CD4-positive, alpha-beta T cell treated with Interleukin-17A for 4 hours (primary cell): ENCODE measurements at regions not wholly inside any gene's neighbourhood (a gene's known extent, or its start where the extent isn't known, plus 50 kb on each side); places are given as distances from the start of the nearest gene placed in this dataset.

Source experiments
- DNase-seq: peaks from one replicate; pipeline ENCODE4 v3.0.0-alpha.2; 2020; ENCODE audit warnings: mixed read lengths

GRCh38 chr2:137729305-137729704 is 235.0 kb upstream of the HNMT start:
- no peak for DNase-seq

DNA sequence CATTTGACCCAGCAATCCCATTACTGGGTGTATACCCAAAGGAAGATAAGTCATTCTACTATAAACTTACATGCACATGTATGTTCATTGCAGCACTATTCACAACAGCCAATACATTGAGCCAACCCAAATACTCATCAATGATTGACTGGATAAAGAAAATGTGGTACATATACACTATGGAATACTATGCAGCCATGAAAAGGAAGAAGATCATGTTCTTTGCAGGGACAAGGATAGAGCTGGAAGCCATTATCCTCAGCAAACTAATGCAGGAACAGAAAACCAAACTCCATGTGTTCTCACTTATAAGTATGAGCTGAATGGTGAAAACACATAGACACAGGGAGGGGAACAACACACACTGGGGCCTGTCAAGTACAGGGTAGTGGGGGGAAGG is 226.7 kb upstream of the HNMT start:
- no peak for DNase-seq

- no peak for DNase-seq
Observed at GRCh38 chr2:137741784-137742362, 222.4 kb upstream of the HNMT start.

DNA sequence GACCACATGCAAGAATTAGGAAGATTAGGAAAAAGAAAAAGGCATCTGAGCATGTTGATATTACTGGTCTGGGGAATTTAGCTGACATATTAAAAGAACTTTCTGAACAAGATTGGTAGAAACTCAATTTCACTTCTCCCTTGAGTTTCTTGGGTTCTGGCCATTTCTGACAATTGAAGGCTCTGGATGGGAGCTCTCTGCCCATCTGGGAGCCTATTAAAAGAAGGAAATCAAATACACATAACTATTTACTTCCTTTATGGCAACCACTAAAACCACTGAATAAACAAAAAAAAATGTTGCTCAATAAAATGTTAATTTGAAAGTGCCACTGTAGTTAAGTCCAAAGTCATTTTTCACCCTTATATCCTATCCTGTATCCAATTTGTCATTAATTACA is 216.8 kb upstream of the HNMT start:
- DNase-seq, result no peak

- DNase-seq, result no peak
Observed at GRCh38 chr2:137748533-137748932, 215.7 kb upstream of the HNMT start.

DNA sequence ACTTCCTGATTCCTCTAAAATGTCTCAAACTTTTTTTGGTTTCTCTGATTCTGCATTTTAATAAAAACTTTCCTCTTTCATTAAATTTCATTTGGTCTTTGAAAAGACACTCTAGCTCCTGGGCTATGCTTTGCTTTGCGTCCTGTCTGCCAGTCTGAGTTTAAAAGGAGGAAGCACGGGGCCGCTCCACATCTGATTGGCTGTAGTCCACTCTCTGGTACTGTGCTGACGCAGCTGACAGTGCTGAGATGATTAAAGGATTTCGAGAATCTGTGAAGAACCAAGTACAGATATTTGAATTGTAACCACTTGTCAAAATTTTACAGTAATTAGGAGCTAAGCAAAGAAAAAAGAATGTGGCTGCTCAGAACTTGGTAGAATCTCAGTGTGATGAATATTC is 199.6 kb upstream of the HNMT start:
- no peak for DNase-seq

DNA sequence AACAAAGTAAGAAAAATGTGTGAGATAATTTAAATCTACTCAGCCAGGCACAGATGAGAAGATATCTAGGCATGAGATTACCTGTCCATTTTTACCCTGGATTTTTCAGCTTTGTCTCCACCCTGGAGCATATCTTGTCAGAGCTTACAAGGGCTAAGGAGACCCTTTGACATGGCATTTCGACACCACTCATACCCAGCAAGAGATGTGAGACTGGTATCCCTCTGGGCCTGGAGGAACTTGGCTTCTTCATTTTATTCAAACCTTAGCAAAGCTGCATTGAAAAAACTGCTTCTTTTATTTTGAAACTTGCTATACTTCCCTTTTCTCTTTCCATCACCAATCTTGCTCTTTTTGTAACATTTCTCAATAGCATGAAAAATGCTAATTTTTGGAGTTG is 194.9 kb upstream of the HNMT start:
- no peak for DNase-seq

DNA sequence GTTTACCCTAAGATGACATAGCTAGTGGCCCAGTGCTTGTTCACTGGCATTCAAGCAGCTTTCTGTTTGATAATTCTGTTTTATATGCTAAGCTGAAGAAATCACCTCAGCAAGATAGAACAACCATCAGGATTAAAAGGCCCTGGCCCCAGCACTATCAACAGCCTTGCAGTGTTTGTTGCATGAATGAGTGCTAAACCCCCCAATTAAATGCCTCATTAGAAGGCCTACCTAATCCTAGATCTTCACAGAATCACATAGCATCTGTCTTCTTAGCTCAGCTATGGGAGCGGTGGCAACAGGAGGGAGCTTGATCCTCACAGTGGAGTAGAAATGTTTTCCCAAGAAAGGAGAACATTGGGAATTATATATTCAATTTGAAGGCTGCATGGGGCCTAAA is 194.1 kb upstream of the HNMT start:
- no peak for DNase-seq

GRCh38 chr2:137771064-137771463 is 193.2 kb upstream of the HNMT start:
- no peak for DNase-seq

GRCh38 chr2:137772451-137772850 is 191.8 kb upstream of the HNMT start:
- DNase-seq, result no peak

- DNase-seq, result no peak
Observed at GRCh38 chr2:137775529-137775928, 188.7 kb upstream of the HNMT start.

GRCh38 chr2:137776697-137777096 is 187.6 kb upstream of the HNMT start:
- DNase-seq, result no peak

DNA sequence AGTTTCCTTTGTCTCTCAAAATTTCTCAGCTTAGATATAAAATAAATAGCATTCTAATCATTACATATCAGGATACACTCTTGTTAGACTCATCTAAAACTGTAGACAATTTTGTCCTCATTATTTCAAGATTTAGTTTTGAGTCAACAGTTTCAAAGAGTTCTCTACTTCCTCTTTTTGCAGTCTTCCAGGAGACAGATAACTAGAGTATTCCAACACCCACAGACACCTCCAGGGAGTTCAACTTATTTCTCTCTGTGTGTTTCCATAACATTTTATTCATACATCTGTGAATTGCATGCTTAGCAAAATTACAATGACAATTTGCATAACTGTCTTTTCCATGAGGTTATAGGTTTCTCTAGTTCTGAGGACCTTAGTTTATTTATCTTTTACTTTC is 166.6 kb upstream of the HNMT start:
- DNase-seq, result no peak

GRCh38 chr2:137799600-137799999 is 164.7 kb upstream of the HNMT start:
- DNase-seq, result no peak

DNA sequence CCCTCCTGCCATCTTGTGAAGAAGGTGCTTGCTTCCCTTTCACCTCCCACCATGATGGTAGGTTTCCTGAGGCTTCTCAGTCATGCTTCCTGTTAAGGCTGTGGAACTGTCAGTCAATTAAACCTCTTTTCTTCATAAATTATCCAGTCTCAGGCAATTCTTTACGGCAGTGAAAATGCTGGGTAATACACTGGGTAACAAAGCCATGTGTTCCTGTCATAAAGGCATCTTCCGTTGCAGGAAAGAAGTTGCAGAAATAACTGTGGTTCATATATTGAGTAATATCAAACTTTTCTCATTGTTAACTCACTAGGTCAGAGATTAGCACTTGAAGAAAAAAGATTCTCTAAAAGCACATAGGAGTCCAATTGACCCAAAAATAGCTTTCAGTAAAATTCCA is 163.9 kb upstream of the HNMT start:
- DNase-seq, result no peak

DNA sequence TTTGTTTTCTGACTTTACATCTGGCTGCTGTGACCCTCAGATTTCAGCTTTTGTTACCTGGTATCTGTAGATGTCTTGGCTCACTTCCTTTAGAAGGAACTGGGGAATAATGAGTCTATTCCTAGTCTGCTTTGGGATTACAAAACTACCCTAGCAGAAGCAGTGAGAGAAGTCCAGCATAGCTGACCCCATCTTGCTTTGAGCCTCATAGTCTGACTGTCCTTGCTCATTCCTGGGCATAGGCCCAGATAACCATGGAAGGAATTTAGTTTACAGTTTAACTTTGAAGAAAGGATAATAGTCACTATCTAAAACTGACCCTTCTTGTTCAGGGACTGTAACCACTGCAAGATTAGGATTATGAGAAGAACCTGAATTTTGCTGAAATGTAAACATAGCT is 163.0 kb upstream of the HNMT start:
- no peak for DNase-seq

- no peak for DNase-seq
Observed at GRCh38 chr2:137802038-137802437, 162.2 kb upstream of the HNMT start.

DNA sequence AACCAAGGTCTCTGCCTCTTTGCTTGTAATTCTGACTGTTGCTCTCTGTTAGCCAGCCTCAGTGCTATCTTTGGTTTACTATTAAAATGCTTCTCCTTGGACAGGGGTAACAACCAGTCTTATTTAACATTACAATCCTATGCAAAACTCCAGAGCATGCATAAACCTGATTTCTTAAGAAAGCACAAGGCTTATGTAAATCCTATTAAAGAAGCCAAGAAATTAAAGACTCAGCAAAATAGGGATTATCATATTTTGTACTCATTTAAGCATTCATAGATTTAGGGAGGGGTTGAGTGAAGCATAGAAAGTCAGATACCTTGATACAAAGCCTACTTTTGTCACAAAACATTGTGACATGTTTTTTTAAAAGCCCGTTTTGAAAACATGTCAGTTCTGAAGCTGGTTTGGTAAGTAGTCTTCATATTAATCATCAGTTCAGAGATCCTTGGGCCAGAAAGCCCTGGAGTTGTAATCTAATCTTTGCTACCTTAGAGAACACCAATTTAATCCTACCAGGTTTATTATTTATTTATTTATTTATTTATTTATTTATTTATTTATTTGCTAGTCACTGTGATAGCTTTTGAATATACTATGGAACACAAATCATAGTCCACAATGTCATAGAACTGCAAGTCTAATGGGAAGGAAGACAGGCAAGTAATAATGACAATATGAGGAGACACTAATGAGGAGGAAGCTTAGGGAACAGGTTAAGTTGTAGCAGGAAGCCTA is 158.0 kb upstream of the HNMT start:
- no peak for DNase-seq

DNA sequence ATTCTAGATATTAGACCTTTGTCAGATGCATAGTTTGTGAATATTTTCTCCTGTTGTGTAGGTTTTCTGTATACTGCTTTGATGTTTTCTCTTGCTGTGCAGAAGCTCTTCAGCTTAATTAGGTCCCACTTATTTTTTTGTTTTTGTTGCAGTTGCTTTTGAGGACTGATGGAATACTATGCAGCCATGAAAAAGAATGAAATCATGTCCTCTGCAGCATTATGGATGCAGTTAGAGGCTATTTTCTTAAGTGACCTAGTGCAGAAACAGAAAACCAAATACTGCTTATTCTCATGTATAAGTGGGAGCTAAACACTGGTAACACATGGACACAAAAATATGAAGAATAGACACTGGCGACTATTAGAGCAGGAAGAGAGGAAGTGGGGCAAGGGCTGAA is 155.0 kb upstream of the HNMT start:
- DNase-seq, result no peak

GRCh38 chr2:137809837-137810236 is 154.4 kb upstream of the HNMT start:
- no peak for DNase-seq

GRCh38 chr2:137812517-137812916 is 151.8 kb upstream of the HNMT start:
- DNase-seq, result no peak

GRCh38 chr2:137813176-137813575 is 151.1 kb upstream of the HNMT start:
- no peak for DNase-seq

DNA sequence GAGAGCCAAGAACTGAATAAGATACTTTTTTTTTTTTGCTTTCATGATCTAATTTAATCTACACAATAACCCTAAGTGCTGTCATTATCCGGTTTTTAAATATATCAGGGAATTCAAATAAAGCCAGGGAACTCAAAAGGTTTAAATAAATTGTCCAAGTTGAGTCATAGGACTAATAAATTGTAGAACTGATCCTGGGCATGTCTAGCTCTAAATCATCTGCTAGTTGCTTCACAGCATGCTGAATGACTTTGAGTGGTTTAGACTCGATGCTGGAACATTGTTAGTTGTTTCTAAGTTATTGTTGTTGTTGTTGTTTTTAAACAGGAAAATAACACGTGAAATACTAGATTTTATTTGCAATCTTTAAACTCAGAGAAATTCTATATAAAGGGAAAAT is 147.2 kb upstream of the HNMT start:
- no peak for DNase-seq

DNA sequence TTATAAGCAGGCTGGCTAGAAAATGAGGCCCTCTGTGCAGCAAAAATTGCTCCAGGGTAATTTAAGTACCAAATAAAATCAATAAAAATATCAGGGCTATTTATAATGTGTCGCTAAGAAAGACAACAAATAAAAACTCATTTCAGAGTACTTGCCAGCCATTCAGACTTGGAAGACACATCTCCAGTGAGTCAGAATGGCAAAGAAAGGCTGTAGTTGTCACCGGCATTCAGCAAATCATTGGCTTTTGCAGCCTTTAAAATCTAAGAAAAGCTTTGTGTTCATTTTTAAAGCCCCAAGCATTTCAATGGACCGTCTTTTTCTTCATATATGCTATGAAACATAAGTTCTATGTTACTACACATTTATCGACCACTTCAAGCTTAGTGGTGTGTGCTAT is 141.1 kb upstream of the HNMT start:
- DNase-seq, result no peak

GRCh38 chr2:137824501-137824900 is 139.8 kb upstream of the HNMT start:
- no peak for DNase-seq
